ENCODE measurements at regions not wholly inside any gene's neighbourhood (a gene's known extent, or its start where the extent isn't known, plus 50 kb on each side); places are given as distances from the start of the nearest gene placed in this dataset.

- TF ChIP-seq CTCF (conservative IDR thresholded peaks at IDR 0.05 in 1 of 2, IDR thresholded peaks at IDR 0.05 in 1 of 2; ENCODE audit: low read depth in 1 of 2, low read length in 2 of 2): no peak
- no peak for TF ChIP-seq EZH2 (IDR thresholded peaks at IDR 0.05; ENCODE audit: low read length, missing control alignments)
Measured at GRCh38 chr4:160129439-160129838, 1026.6 kb downstream of the RAPGEF2 start.

All from fibroblast of lung (primary cell).